Lung (tissue), 11 donors: ENCODE measurements at regions not wholly inside any gene's neighbourhood (a gene's known extent, or its start where the extent isn't known, plus 50 kb on each side); places are given as distances from the start of the nearest gene placed in this dataset.

Source experiments
- ATAC-seq: fragments of 200-7000 bp; cut with Tn5 transposase; one replicate; pipeline ENCODE4 v1.9.1; 2020; ENCODE audit warnings: moderate number of reproducible peaks; ENCODE audit not compliant: insufficient read depth, low FRiP score
- DNase-seq, 3 donors: peaks; one replicate each; pipeline ENCODE4 v3.0.0-alpha.2; 2013 to 2017
- H3K27ac ChIP-seq, 2 donors: one replicate each; pipeline ENCODE4 v1.5.1; 2013; ENCODE audit warnings: mild to moderate bottlenecking in 2 of 2, moderate library complexity in 2 of 2, control low read depth in 1 of 2, inconsistent platforms in 1 of 2, low read depth in 1 of 2, low read length in 1 of 2
- H3K27me3 ChIP-seq, 3 donors: one replicate each; pipeline ENCODE4 v1.5.1; 2013; ENCODE audit warnings: low read length in 2 of 3; ENCODE audit not compliant: control insufficient read depth in 3 of 3, insufficient read depth in 3 of 3
- H3K36me3 ChIP-seq, 4 donors: one replicate each; pipeline ENCODE4 v1.5.1; 2013; ENCODE audit warnings: low read length in 4 of 4, mild to moderate bottlenecking in 1 of 4, moderate library complexity in 1 of 4; ENCODE audit not compliant: control insufficient read depth in 4 of 4, insufficient read depth in 4 of 4
- H3K4me1 ChIP-seq, 5 donors: one replicate each; pipeline ENCODE4 v1.5.1; 2013; ENCODE audit warnings: low read length in 5 of 5, mild to moderate bottlenecking in 2 of 5, moderate library complexity in 1 of 5; ENCODE audit not compliant: control insufficient read depth in 5 of 5, insufficient read depth in 5 of 5
- H3K4me3 ChIP-seq: one replicate; pipeline ENCODE4 v1.5.1; 2013; ENCODE audit warnings: mild to moderate bottlenecking, control low read depth, moderate library complexity
- H3K9ac ChIP-seq, 2 donors: one replicate each; pipeline ENCODE4 v1.5.1; 2013; ENCODE audit warnings: low read length in 2 of 2, control low read depth in 1 of 2; ENCODE audit not compliant: insufficient read depth in 1 of 2
- H3K9me3 ChIP-seq, 4 donors: one replicate each; pipeline ENCODE4 v1.5.1; 2013; ENCODE audit warnings: low read length in 3 of 4, mild to moderate bottlenecking in 1 of 4, moderate library complexity in 1 of 4; ENCODE audit not compliant: control insufficient read depth in 4 of 4, insufficient read depth in 3 of 4
- WGBS, 2 donors: extraction: QIAGEN DNeasy Blood & Tissue Kit; methylation state at CpG; one replicate each; pipeline ENCODE4 v1.1.7; 2013; 5-methylcytosine and 5-hydroxymethylcytosine counted together
- TF ChIP-seq, protein P1 (sequence below): IDR thresholded peaks from 2 replicates; pipeline ENCODE4 v1.5.1; 2012; ENCODE audit warnings: mild to moderate bottlenecking; ENCODE audit errors: control extremely low read depth, extremely low read depth
- donor health status: control.
- donor health status: control.
- donor health status: Bipolar disorder and iron deficiency.
- donor health status: healthy.
- donor health status: DM: yes; HTN: yes; CAD: no.

GRCh38 chr6:37109714-37110499 lies 60.0 kb upstream of the PIM1 start:
- Histone ChIP-seq H3K27me3 (no peaks in the 10 kb centered on the region), H3K36me3 (no peaks in the 10 kb centered on the region), H3K9me3 (peaks cover 0 to 2% (median 0%) of the 10 kb centered on the region in 4 donors), H3K9ac (no peak overlapping the region), H3K4me1 (peaks cover 0 to 9% (median 3%) of the 10 kb centered on the region in 5 donors), H3K4me3 (no peak overlapping the region), H3K27ac (no peak overlapping the region)
- TF ChIP-seq, protein P1, sequence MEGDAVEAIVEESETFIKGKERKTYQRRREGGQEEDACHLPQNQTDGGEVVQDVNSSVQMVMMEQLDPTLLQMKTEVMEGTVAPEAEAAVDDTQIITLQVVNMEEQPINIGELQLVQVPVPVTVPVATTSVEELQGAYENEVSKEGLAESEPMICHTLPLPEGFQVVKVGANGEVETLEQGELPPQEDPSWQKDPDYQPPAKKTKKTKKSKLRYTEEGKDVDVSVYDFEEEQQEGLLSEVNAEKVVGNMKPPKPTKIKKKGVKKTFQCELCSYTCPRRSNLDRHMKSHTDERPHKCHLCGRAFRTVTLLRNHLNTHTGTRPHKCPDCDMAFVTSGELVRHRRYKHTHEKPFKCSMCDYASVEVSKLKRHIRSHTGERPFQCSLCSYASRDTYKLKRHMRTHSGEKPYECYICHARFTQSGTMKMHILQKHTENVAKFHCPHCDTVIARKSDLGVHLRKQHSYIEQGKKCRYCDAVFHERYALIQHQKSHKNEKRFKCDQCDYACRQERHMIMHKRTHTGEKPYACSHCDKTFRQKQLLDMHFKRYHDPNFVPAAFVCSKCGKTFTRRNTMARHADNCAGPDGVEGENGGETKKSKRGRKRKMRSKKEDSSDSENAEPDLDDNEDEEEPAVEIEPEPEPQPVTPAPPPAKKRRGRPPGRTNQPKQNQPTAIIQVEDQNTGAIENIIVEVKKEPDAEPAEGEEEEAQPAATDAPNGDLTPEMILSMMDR = no peak
- DNase-seq (peak in 1 of 3 donors; percentile 45), ATAC-seq (peak; percentile 34)
- WGBS, 2 donors = 77 to 91% methylated on average over 13 of the region's 13 CpGs

DNA sequence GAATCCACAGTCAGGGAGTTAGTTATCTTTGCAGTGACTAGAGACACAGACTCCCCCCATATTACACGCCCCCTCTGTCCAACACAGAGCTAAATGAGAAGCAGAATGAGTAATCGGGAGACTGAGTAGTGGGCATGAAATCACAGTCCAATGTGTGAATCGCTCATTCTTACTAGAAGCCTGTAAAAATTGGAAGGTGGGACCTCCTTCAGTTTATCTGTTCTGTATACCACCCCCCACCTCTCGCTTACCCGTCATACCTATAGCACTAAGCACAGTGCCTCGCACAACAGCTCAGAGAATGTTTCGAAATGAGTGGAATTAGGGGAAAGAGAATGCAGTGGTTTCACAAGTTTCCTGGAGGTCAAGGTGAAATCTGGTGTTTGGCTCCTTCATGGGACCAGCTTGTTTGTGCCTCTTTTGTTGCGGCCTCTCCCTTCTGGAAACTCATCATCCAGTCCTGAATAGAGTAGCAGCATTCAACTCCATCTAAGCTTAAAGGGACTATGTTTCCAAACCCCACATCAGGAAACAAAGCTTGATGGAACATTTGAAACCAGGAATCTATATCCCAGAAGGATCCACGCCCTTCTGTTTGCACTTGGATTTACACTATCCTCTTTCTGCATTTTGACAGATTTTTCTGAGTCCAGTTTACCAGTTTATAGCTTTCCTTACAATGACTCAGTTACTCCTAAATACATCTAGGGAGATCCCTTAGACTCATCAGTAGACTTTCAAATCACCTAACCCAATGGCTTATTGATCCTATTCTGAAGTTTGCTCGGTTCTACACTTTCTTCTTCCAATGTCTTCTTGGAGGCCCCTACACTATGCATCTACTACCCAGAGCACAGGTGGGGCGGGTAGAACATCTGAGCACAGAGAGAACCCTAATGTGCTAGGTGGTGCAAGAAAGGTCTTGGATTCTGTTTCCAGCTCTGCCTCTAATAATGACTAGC lies 59.2 kb upstream of the PIM1 start:
- no peak for DNase-seq
- Histone ChIP-seq H3K27me3 (no peaks in the 10 kb centered on the region), H3K27ac (no peak overlapping the region), H3K9me3 (peaks cover 0 to 2% (median 0%) of the 10 kb centered on the region in 4 donors), H3K4me1 (peaks cover 0 to 9% (median 3%) of the 10 kb centered on the region in 5 donors), H3K4me3 (no peak overlapping the region), H3K36me3 (no peaks in the 10 kb centered on the region), H3K9ac (no peak overlapping the region)
- no peak for ATAC-seq
- 76 to 79% methylated on average over 11 of the region's 11 CpGs for WGBS, 2 donors
- TF ChIP-seq, protein P1 = no peak

- no peaks in the 10 kb centered on the region for H3K27me3 ChIP-seq
- 93 to 94% methylated on average over 4 of the region's 4 CpGs for WGBS, 2 donors
- no peaks in the 10 kb centered on the region for H3K36me3 ChIP-seq
- no peak overlapping the region for H3K27ac ChIP-seq
- no peak overlapping the region for H3K9ac ChIP-seq
- peaks cover 0 to 9% (median 2%) of the 10 kb centered on the region in 5 donors for H3K4me1 ChIP-seq
- peaks cover 0 to 2% (median 0%) of the 10 kb centered on the region in 4 donors for H3K9me3 ChIP-seq
- ATAC-seq (no peak), DNase-seq (no peak)
- no peak overlapping the region for H3K4me3 ChIP-seq
- TF ChIP-seq, protein P1 = no peak
Measured at GRCh38 chr6:37113976-37114375, 56.0 kb upstream of the PIM1 start.
